Dedifferentiated amniotic fluid mesenchymal stem cell (primary cell): ENCODE measurements at regions not wholly inside any gene's neighbourhood (a gene's known extent, or its start where the extent isn't known, plus 50 kb on each side); places are given as distances from the start of the nearest gene placed in this dataset.

Experiments used
- DNase-seq: peaks from one replicate; pipeline ENCODE4 v3.0.0-alpha.2; 2016; ENCODE audit errors: extremely low spot score

DNA sequence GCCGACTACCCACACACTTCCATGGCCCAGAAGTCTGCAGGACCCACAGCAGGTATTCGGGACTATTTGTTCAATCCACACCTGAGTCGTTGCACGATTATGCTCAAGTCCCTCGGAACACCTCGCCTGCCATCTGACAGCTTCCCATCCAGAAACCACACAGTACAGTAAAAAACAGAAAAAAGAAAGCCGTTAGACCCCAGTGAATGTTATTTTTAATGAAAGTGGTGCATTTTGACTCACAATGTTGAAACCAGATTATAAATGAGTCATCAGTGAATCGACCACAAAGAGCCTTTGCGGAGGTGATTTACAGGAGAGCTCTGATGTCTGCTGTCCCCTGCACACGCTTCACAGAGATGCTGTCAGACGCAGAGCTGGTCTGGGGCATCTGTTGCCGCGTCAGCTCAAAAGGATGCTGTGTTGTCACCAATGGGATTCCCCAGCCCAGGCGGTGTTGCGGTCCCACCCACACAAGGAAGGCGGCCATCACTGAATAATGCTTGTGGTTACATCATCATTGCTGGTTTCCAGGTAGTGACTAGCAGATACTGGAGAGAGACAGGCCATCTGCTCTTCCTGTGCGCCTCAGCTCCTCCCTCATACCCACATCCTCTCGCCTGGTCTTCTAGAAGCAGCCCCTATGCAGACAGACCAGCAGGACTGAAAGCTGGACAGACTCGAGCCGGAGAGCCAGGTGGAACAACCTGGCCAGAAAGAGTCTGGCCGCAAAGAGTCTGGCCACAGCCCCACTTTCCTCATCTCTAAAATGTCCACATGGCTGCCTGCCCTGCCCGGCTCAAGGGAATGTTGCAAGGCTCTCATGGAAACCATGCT, 116.8 kb downstream of the TOMM20 start:
- peak; percentile 71 for DNase-seq

DNA sequence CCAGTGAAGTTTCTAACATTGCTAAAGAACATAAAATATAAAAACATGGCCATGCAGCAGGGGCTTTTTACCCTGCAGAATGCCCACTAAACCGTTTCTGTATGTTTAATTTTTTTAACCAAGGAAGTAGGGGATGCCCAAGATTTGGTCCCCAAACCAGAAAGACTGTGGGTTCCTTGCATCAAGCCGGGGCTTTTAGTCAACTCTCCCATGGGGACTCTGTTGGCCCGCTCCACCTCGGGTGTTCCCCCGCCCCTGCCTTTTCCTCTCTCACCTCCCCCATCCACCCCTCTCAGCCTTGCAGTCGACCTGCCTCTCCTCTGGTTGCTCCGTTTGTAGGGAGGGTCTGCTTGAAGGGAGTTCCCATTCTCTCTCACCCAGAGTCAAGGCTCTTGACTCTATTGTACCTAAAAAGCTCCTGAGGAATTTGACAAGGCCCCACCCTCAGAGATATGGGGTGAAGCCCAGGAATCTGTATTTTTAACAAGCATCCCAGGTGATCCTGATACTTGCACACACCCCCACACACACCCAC, 117.5 kb downstream of the TOMM20 start:
- DNase-seq, result no peak

DNA sequence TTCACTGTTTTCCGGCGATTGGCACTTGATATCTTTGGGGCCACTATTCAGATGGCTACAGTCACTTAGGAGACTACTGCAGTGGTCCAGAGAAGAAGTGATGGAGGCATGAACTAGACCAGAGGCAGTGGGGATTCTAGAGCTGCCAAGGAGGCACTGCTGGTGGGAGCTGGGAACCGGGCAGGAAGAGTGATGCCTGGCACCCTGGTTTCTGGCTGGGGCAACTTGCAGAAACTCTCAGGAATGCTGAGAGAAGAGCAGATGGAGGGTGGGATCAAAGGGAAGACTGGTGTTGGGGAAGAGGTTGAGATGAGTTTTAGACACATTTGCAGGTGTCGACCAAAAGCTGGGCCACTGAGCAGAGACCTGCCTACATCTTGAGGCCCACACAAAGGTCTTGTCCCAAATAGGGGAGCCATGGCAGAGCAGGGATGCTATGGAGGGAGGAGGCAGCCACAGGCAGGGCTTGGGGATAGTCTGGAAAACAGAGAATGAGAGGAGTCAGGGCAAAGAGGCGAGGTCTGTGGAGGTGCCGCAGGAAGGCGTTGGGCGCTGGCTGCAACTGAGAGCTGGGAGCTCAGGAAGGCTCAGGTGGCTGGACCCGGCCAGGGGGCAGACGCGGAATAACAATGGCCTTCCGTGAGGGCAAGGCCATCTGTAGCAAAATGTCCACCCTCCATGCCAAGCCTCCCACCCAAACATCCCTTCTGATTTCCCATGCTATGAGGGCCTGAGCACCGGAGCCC, 118.9 kb downstream of the TOMM20 start:
- DNase-seq, result no peak

DNA sequence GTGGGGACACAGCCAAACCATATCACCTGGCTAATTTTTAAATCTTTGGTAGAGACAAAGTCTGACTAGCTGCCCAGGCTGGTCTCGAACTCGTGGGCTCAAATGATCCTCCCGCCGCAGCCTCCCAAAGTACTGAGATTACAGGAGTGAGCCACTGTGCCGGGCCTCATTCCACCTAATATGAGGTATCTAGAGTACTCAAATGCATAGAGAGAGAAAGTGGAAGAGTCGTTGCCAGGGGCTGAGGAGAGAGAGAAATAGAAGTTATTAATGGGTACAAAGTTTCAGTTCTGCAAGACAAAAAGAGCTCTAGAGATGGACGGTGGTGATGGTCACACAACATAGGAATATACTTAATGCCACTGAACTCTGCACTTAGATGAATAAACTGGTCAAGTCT, 119.6 kb downstream of the TOMM20 start:
- DNase-seq, result no peak

DNA sequence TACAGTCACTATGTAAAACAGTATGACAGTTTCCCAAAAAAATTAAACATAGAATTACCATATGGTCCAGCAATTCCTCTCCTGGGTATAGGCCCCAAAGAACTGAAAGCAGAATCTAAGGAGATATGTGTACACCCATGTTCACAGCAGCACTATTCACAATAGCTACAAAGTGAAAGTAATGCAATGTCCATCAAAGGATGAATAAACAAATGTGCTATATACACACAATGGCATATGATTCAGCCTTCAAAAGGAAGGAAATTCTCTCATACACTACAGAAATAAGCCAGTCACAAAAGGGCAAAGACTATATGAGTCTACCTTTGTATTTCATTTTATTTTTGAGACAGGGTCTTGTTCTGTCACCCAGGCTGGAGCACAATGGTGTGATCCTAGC, 120.4 kb downstream of the TOMM20 start:
- DNase-seq, result no peak

DNA sequence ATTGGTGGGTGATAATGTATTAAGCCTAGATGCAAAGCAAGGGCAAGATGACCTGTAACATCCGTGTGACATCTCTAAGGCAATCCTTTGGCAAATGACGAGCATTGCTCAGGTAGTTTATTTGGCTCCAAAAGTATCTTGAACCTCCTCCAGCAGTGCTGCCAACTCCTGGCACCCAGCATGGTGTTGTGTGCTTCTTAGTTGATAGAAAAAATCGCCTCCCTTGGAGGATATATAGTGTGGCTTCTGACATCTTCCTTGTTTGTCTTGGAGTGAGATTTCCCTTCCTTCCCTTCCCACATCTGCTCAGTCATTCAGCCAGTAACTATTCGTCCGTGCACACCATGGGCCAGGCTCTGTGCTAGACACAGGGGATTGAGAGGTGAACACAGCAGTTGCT, 121.8 kb downstream of the TOMM20 start:
- no peak for DNase-seq

DNA sequence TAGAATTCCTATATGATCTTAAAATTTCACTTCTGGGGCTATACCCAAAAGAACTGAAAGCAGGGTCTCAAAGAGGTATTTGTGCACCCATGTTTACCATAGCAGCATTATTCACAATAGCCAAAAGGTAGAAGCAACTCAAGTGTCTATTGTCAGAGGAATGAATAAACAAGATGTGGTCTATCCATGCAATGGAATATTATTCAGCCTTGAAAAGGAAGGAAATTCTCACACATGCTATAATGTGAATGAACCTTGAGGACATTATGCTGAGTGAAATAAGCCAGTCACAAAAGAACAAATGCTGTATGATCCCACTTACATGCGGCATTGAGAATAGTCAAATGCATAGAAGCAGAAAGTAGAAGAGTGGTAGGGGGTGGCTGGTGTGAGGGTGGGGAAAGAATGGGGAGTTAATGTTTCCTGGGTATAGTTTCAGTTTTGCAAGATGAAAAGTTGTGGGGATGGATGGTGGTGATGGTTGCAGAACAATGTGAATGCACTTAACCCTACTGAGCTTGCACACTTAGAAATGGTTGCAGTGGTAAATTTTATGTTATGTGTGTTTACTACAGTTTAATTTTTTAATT, 122.4 kb downstream of the TOMM20 start:
- no peak for DNase-seq

DNA sequence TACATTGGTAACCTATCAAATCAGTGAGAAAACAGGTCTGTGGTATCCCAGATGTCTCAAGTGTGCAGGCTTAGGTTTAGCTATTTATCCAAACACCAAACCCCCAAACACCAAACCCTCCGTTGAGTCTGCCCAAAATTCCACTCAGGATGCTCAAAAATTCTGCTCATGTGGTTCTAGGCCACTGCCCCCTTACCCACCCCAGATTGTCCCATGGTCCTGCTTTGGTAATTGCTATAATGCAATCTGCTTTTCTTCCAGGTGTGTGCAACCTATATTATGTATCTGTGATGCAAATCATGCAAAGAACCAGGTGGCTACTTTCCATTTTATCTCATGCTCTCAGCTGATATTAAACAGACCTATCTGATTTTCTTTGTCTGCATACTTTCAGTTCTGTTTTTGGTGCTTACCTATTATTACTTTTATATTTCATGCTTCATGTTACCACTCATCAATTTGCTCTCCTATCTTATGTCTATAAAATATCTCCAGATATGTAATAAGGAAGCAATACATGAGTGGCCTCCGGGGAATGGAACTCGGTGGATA, 123.7 kb downstream of the TOMM20 start:
- DNase-seq, result no peak

DNA sequence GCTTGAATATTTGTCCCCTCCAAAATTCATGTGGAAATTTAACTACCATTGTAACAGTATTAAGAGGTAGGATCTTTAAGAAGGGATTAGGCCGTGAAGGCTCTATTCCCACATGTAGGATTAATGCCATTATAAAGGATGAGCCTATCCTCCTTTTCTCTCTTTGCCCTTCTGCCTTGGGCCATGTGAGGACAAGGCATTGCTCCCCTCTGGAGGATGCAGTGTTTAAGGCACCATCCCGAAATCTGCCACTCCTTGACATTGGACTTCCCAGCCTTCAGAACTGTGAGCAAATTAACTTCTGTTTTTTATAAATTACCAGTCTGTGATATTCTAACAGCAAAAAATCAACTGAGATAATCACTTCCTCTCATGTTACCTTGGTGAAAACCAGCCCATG, 124.4 kb downstream of the TOMM20 start:
- DNase-seq, result no peak

DNA sequence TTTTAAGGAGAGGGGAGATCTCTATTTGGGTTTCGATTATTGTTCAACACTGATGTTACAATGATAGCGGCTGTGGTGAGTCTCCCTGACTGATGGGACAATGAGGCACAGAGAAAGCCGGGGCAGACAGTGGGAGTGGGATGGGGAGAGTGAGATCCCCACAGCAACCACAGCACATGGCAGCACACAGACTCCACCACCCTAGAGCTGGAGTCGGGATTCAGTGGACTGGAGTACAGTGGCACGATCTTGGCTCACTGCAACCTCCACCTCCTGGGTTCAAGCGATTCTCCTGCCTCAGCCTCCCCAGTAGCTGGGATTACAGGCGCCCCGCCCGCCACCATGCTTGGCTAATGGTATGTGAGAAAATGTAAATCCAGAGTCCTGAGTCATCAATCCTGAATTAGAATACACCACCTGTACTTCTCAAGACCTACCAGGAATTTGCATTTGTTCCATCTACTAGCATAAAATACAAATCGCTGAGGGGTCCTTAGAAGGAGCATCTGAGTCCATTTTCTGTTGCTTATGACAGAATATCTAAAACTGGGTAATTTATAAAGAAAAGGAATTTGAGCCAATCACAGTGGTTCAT, 125.8 kb downstream of the TOMM20 start:
- DNase-seq, result no peak

DNA sequence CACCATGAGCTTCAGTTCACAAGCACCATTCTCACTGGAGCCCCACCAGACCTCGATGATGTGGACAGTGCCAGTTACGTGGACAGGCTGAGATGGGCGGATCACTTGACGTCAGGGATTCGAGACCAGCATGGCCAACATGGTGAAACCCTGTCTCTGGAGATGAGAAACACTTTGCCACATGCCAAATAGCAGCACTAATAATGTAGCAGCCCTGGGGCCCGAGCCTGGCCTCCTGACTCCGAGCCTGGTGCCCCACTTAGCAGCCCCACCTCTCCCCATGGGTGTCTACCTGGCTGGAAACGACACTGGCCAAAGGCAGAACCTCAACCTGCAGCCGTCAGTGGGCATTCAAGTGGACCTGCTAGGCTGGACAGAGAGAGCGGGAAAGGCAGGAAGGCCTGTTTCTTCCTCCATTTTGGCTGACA, 129.1 kb downstream of the TOMM20 start:
- no peak for DNase-seq

DNA sequence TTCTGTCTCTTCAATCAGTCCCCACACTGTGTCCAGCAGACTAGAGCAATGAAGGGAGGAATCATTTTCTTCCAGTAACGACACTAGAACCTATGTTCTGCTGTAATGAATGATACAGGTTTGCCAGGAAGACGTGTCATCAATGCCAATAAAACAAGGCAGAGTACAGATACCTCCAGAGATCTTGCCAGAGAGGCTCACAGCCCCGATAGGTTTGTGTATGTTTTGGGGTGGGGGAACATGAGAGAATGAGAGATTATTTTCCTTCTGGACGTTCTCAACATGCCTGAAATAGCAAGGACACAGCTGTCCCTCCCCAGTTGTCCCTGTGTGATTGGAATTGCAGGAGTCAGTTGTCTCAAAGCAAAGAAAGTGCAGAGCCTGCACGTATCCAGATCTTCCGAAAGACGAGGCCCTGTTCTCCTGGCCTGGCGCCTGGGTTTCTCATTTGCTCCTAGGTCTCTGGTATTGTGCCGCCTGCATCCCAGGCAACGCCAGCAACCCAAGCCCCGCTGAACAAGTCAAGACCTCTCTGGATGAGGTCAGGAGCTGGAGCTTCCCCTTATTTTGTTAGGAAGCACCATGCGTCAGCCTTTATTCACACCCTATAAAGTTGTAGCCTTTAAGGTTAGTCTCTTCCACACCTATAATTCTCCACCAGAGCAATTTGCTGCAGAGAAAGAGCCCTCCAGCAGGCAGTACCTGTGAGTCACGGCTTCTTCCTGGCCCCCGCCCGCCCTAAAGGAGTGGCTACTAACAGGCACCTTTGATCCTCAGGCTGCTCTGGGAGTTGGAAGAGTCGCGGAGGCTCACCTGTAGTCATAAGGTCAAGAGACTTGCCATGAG, 130.5 kb downstream of the TOMM20 start:
- no peak for DNase-seq

DNA sequence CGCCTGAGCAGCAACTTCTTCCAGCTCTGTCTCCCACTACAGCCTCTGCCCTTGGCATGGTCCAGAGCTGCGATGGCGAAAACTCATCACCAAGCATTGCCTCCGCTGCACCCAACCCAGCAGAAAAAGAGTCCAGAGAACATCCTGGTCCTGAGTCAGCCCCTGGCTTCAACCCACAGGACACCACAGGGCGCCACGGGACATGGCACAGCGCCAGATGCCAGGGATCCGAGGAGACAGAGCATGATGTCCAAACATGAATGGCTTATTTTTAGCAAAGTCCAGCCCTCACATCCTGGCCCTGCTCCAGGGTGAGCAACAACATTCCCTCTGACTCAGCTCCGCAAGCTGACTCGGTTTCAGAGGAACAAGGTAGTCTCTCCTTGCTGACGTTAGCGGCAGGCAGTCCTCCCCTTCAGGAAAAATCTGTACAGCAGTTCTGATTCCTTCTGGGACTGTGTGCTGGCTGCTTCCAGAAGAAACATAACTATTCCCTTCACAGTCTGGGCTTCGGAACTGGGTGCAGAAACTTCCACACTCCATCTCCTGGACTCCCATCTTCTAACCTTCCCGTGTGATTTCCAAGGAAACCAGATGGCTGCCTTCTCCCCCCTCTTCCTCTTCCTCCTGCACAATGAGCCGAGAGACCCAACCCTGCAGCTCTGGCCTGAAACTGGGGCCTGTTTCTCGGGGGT, 131.3 kb downstream of the TOMM20 start:
- peak; percentile 91 for DNase-seq

DNA sequence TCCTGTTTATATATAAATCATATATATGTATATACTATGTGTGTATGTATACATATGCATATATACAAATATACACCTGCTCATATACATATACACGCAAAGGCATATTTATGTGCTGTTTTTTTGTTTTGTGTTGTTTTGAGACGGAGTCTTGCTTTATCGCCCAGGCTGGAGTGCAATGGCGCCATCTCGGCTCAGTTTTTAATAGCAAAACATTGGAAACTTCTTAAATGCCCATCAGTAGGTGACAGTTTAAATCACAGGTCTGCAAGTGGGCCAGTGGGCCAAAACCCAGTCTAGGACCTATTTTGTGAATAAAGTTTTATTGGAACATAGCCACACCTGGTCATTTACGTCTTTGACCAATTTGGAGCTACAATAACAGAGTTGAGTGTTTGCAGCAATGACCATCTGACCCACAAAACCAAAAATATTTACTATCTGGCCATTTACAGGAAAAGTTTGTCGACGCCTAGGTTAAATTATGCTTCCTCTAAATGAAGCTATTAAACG, 132.3 kb downstream of the TOMM20 start:
- no peak for DNase-seq

DNA sequence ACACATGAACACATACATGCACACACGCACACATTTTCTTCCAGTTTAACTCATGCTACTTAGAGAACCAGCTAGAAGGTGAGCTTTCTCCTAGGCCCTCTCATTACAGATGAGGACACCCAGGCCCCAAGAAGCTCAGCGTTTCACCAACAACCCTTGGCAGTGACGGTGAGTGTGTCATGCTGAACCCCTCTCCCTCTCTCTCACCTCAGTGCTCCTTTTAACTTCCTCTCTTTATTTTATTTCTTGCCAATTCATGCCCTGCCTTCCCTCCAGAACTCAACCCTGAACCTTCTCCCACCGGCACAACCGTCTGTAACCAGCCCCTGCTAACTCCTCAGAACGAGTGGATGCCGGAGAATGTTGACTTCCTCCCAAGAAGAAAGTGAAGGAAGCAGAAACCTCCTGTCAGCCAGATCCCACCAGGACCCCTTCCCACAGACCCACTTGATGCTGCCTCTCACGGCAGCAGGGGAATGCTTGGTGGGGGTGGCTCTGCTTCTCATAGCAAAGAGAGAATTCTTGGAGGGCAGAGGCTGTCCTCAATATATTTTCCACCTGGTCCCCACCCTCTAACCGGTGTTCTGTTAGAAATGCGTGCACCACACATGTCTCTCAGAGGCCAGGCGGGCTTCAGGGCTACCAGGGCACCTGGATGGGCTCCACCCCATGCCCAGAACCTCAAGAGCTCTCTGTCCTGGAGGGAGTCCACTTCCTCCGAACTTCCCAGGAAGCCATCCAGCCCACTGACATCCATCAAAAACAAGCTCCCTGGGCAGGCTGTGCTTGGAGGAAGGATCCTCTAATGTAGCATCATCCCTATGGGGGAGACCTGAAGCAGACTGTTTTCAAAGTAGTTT, 134.0 kb downstream of the TOMM20 start:
- no peak for DNase-seq

DNA sequence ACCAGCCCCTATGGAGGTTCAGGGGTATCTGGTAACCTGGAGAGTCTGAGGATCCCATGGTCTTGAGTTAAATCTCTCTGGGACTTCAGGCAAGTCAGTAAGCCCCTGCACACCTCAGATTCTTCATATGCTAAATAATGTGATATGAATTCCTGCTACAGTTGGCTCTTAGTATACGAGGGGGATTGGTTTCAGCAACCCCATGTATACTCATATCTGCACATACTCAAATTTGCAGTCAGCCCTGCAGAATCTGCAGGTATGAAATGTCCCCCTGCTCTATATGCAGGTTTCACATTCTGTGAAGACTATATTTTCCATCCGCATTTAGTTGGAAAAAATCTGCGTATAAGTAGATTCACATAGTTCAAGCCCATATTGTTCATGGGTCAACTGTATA, 136.6 kb downstream of the TOMM20 start:
- no peak for DNase-seq

DNA sequence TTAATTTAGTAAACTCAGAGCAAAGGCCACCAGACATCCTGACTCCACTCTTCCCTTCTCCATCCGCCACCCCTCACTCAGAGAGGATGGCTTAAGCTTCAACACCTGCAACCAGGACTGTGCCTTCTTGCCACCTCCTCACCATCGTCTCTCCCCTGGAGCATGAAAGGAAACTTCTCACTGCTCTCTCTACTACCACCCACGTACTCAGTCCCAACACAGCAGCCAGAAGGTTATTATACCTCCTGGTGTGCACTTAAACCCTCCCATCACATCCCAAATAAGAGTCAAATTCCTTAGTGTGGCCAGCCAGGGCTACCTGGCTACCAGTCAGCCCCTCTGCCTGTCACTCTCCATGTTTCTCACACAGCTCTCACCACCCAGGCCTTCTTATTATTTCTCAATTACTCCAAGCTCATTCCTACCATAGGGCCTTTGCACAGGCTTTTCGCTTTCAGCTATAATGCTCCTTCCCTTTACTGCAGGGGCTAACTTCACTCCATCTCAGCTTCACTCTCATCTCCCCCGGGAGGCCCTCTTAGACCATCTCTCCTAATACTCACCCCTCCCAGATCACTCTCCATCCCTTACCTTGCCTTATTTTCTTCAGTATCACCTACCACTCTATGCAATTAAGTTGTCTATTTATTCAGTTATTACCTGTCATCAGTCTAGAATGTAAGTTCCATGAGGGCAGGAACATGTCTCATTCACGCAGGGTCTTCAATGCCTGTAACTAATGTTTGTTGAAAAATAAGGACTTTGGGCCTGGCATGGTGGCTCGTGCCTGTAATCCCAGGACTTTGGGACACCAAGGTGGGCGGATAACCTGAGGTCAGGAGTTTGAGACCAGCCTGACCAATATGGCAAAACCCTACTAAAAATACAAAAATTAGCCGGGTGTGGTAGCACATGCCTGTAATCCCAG, 137.5 kb downstream of the TOMM20 start:
- no peak for DNase-seq

DNA sequence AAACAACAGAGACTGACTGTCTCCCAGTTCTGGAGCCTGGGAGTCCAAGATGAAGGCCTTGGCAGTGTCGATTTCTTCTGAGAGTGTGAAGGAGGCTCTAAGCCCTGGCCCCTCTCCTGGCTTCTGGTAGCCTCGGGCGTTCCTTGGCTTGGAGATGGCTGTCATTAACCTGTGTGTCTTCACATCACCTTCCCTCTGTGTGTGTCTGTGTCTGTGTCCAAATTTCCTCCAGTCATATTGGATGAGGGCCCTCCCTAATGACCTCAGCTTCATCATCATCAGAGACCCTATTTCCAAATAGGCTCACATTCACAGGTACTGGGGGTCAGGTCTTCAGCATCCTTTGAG, 138.3 kb downstream of the TOMM20 start:
- no peak for DNase-seq
